ENCODE measurements at regions not wholly inside any gene's neighbourhood (a gene's known extent, or its start where the extent isn't known, plus 50 kb on each side); places are given as distances from the start of the nearest gene placed in this dataset.

- TF ChIP-seq POLR2A (IDR thresholded peaks at IDR 0.05; ENCODE audit: low read length) (no peak), GATA1 (IDR thresholded peaks at IDR 0.05; ENCODE audit: low read depth, low read length) (no peak)
Observed at GRCh38 chr18:10145546-10145945, 231.7 kb downstream of the VAPA start.

Data from erythroblast (primary cell).